ENCODE measurements at regions not wholly inside any gene's neighbourhood (a gene's known extent, or its start where the extent isn't known, plus 50 kb on each side); places are given as distances from the start of the nearest gene placed in this dataset.

GRCh38 chr13:105684216-105684615 is 851.2 kb downstream of the EFNB2 start:
- TF ChIP-seq CTCF (IDR thresholded peaks at IDR 0.05) (no peak), POLR2A (IDR thresholded peaks at IDR 0.05) (no peak)
